Right atrium auricular region (tissue), 2 donors: ENCODE measurements at regions not wholly inside any gene's neighbourhood (a gene's known extent, or its start where the extent isn't known, plus 50 kb on each side); places are given as distances from the start of the nearest gene placed in this dataset.

ENCODE experiments used
- DNase-seq: peaks from one replicate; pipeline ENCODE4 v3.0.0-alpha.2; 2019; ENCODE audit warnings: low spot score
- H3K27ac ChIP-seq, 2 donors: fragments of 200-600 bp; sonication (generic); 1 replicate in 1 of 2; 2 replicates in 1 of 2; pipeline ENCODE4 v1.5.1; 2016 to 2019
- H3K27me3 ChIP-seq, 2 donors: fragments of 200-600 bp; sonication (generic); one replicate each; pipeline versions ENCODE4 v1.5.1 to v1.6.0; 2017 to 2019
- H3K36me3 ChIP-seq: fragments of 200-600 bp; sonication (generic); one replicate; pipeline ENCODE4 v1.5.1; 2016
- H3K4me1 ChIP-seq, 2 donors: fragments of 200-600 bp; sonication (generic); one replicate each; pipeline versions ENCODE4 v1.5.1 to v1.6.0; 2017 to 2019
- H3K4me3 ChIP-seq, 2 donors: fragments of 200-600 bp; sonication (generic); 1 replicate in 1 of 2; 2 replicates in 1 of 2; pipeline ENCODE4 v1.5.1; 2017 to 2019; ENCODE audit warnings: mild to moderate bottlenecking in 1 of 2, moderate library complexity in 1 of 2
- H3K9me3 ChIP-seq, 2 donors: fragments of 200-600 bp; sonication (generic); one replicate each; pipeline ENCODE4 v1.5.1; 2019
- CTCF ChIP-seq, 2 donors: fragments of 200-600 bp; sonication (generic); IDR thresholded peaks; one replicate each; pipeline ENCODE4 v1.5.1; 2019; ENCODE audit warnings: antibody characterized with exemption in 2 of 2

- Histone ChIP-seq H3K27me3 (no peaks in the 10 kb centered on the region), H3K9me3 (no peaks in the 10 kb centered on the region), H3K36me3 (no peaks in the 10 kb centered on the region), H3K4me1 (no peaks in the 10 kb centered on the region), H3K27ac (no peak overlapping the region), H3K4me3 (no peak overlapping the region)
- no peak for TF ChIP-seq CTCF (IDR thresholded peaks at IDR 0.05)
- no peak for DNase-seq
Measured at GRCh38 chrX:5142644-5143043, 1086.0 kb downstream of the NLGN4X start.

GRCh38 chrX:5122181-5122678 lies 1106.4 kb downstream of the NLGN4X start:
- no peak for TF ChIP-seq CTCF (IDR thresholded peaks at IDR 0.05)
- DNase-seq: no peak
- H3K4me1 ChIP-seq: no peaks in the 10 kb centered on the region
- H3K27ac ChIP-seq: no peak overlapping the region
- no peaks in the 10 kb centered on the region for H3K9me3 ChIP-seq
- no peak overlapping the region for H3K4me3 ChIP-seq
- no peaks in the 10 kb centered on the region for H3K27me3 ChIP-seq
- H3K36me3 ChIP-seq: no peaks in the 10 kb centered on the region

GRCh38 chrX:5117816-5118215 lies 1110.9 kb downstream of the NLGN4X start:
- H3K27ac ChIP-seq: no peak overlapping the region
- no peaks in the 10 kb centered on the region for H3K36me3 ChIP-seq
- DNase-seq: no peak
- no peak for TF ChIP-seq CTCF (IDR thresholded peaks at IDR 0.05)
- H3K4me1 ChIP-seq: no peaks in the 10 kb centered on the region
- H3K9me3 ChIP-seq: no peaks in the 10 kb centered on the region
- no peaks in the 10 kb centered on the region for H3K27me3 ChIP-seq
- no peak overlapping the region for H3K4me3 ChIP-seq

- TF ChIP-seq CTCF (IDR thresholded peaks at IDR 0.05): peak in 1 of 2 donors; percentile 22
- H3K4me3 ChIP-seq: no peak overlapping the region
- H3K4me1 ChIP-seq: no peaks in the 10 kb centered on the region
- no peak overlapping the region for H3K27ac ChIP-seq
- no peaks in the 10 kb centered on the region for H3K27me3 ChIP-seq
- no peak for DNase-seq
- peaks cover 0 to 3% of the 10 kb centered on the region in 2 donors for H3K9me3 ChIP-seq
- H3K36me3 ChIP-seq: no peaks in the 10 kb centered on the region
Measured at GRCh38 chrX:5113128-5113527, 1115.5 kb downstream of the NLGN4X start.

- Histone ChIP-seq H3K4me3 (no peak overlapping the region), H3K27me3 (no peaks in the 10 kb centered on the region), H3K9me3 (no peaks in the 10 kb centered on the region), H3K36me3 (no peaks in the 10 kb centered on the region), H3K27ac (no peak overlapping the region), H3K4me1 (no peaks in the 10 kb centered on the region)
- no peak for TF ChIP-seq CTCF (IDR thresholded peaks at IDR 0.05)
- no peak for DNase-seq
Measured at GRCh38 chrX:5100004-5100403, 1128.7 kb downstream of the NLGN4X start.

GRCh38 chrX:5086388-5086787 lies 1142.3 kb downstream of the NLGN4X start:
- Histone ChIP-seq H3K27ac (no peak overlapping the region), H3K9me3 (no peaks in the 10 kb centered on the region), H3K27me3 (no peaks in the 10 kb centered on the region), H3K4me1 (no peaks in the 10 kb centered on the region), H3K4me3 (no peak overlapping the region), H3K36me3 (no peaks in the 10 kb centered on the region)
- no peak for DNase-seq
- TF ChIP-seq CTCF (IDR thresholded peaks at IDR 0.05): no peak
